Osteocyte (in vitro differentiated cells): ENCODE measurements at regions not wholly inside any gene's neighbourhood (a gene's known extent, or its start where the extent isn't known, plus 50 kb on each side); places are given as distances from the start of the nearest gene placed in this dataset.

Experiments
- DNase-seq: peaks from one replicate; pipeline ENCODE4 v3.0.0; 2021; ENCODE audit warnings: mixed read lengths; ENCODE audit not compliant: unreplicated experiment; ENCODE audit errors: extremely low spot score
- H3K27ac Mint-ChIP-seq: one replicate; pipeline ENCODE4 v1.8.0; 2021; ENCODE audit warnings: mild to moderate bottlenecking, mixed read lengths; ENCODE audit not compliant: unreplicated experiment
- H3K27me3 Mint-ChIP-seq: one replicate; pipeline ENCODE4 v1.8.0; 2021; ENCODE audit warnings: mixed read lengths; ENCODE audit not compliant: unreplicated experiment
- H3K36me3 Mint-ChIP-seq: one replicate; pipeline ENCODE4 v1.8.0; 2021; ENCODE audit warnings: mixed read lengths; ENCODE audit not compliant: unreplicated experiment
- H3K4me1 Mint-ChIP-seq: one replicate; pipeline ENCODE4 v1.8.0; 2021; ENCODE audit warnings: mixed read lengths; ENCODE audit not compliant: unreplicated experiment
- H3K4me3 Mint-ChIP-seq: one replicate; pipeline ENCODE4 v1.8.0; 2021; ENCODE audit warnings: mild to moderate bottlenecking, moderate library complexity, mixed read lengths; ENCODE audit not compliant: unreplicated experiment
- H3K9me3 Mint-ChIP-seq: one replicate; pipeline ENCODE4 v1.8.0; 2021; ENCODE audit warnings: mixed read lengths; ENCODE audit not compliant: unreplicated experiment
- CTCF ChIP-seq: fragments of 200-600 bp; sonication (generic); IDR thresholded peaks from 2 replicates; pipeline ENCODE4 v1.5.0; 2021; ENCODE audit warnings: antibody characterized with exemption, mild to moderate bottlenecking, moderate library complexity

GRCh38 chr2:234687718-234688475, 191.0 kb upstream of the ARL4C start:
- no peak for DNase-seq
- Mint-ChIP-seq H3K4me3 (no peak overlapping the region), H3K9me3 (no peaks in the 10 kb centered on the region), H3K36me3 (no peaks in the 10 kb centered on the region), H3K4me1 (peaks cover 33% of the 10 kb centered on the region), H3K27me3 (no peaks in the 10 kb centered on the region), H3K27ac (no peak overlapping the region)
- no peak for TF ChIP-seq CTCF

- Mint-ChIP-seq H3K9me3 (peaks cover 3% of the 10 kb centered on the region), H3K27ac (no peak overlapping the region), H3K36me3 (no peaks in the 10 kb centered on the region), H3K27me3 (no peaks in the 10 kb centered on the region), H3K4me3 (no peak overlapping the region), H3K4me1 (peaks cover 39% of the 10 kb centered on the region)
- TF ChIP-seq CTCF = no peak
- no peak for DNase-seq
These were observed 189.4 kb upstream of the ARL4C start for GRCh38 chr2:234686088-234686890.

- Mint-ChIP-seq H3K27me3 (no peaks in the 10 kb centered on the region), H3K36me3 (no peaks in the 10 kb centered on the region), H3K4me1 (peaks cover 29% of the 10 kb centered on the region), H3K4me3 (no peak overlapping the region), H3K27ac (no peak overlapping the region), H3K9me3 (peaks cover 3% of the 10 kb centered on the region)
- no peak for DNase-seq
- TF ChIP-seq CTCF = no peak
These were observed 187.6 kb upstream of the ARL4C start for GRCh38 chr2:234684466-234684865.

- no peak for DNase-seq
- Mint-ChIP-seq H3K27me3 (no peaks in the 10 kb centered on the region), H3K9me3 (peaks cover 3% of the 10 kb centered on the region), H3K4me3 (no peak overlapping the region), H3K36me3 (no peaks in the 10 kb centered on the region), H3K4me1 (peaks cover 29% of the 10 kb centered on the region), H3K27ac (no peak overlapping the region)
- TF ChIP-seq CTCF = no peak
These were observed 187.1 kb upstream of the ARL4C start for GRCh38 chr2:234683950-234684349.
